ENCODE measurements at regions not wholly inside any gene's neighbourhood (a gene's known extent, or its start where the extent isn't known, plus 50 kb on each side); places are given as distances from the start of the nearest gene placed in this dataset.

DNA sequence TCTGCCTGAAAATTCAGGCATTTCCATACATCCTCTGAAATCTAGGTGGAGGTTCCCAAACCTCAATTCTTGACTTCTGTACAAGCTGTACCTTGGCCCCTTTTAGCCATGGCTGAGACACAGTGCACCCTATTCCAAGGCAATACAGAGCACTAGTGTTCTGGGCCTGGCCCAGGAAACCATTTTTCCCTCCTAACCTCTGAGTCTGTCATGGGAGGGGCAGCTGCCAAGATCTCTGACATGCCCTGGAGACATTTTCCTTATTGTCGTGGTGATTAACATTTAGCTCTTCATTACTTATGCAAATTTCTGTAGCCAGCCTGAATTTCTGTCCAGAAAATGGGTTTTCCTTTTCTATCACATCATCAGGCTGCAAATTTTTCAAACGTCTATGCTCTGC, 248.0 kb upstream of the RGS18 start:
- H3K36me3 ChIP-seq (ENCODE audit: control insufficient read depth, insufficient read depth, low read length, severe bottlenecking), result no peaks in the 10 kb centered on the region

GRCh38 chr1:191912517-191912916, 245.7 kb upstream of the RGS18 start:
- Histone ChIP-seq H3K4me1 (ENCODE audit: control insufficient read depth, insufficient read depth, low read length) (no peaks in the 10 kb centered on the region), H3K9ac (ENCODE audit: low read length) (no peak overlapping the region), H3K9me3 (ENCODE audit: control insufficient read depth, low read length) (no peaks in the 10 kb centered on the region), H3K4me3 (ENCODE audit: low read length) (no peak overlapping the region), H3K36me3 (ENCODE audit: control insufficient read depth, insufficient read depth, low read length, severe bottlenecking) (no peaks in the 10 kb centered on the region), H3K27me3 (replicated peaks; ENCODE audit: control insufficient read depth, insufficient read depth, low read length) (no peaks in the 10 kb centered on the region)
- no peak for DNase-seq (ENCODE audit: low read depth)

More for the DNA sequence above, 248.0 kb upstream of the RGS18 start:
- Histone ChIP-seq H3K9ac (ENCODE audit: low read length) (no peak overlapping the region), H3K4me3 (ENCODE audit: low read length) (no peak overlapping the region), H3K9me3 (ENCODE audit: control insufficient read depth, low read length) (no peaks in the 10 kb centered on the region), H3K4me1 (ENCODE audit: control insufficient read depth, insufficient read depth, low read length) (no peaks in the 10 kb centered on the region), H3K27me3 (replicated peaks; ENCODE audit: control insufficient read depth, insufficient read depth, low read length) (no peaks in the 10 kb centered on the region)
- no peak for DNase-seq (ENCODE audit: low read depth)

- no peaks in the 10 kb centered on the region for H3K9me3 ChIP-seq (ENCODE audit: control insufficient read depth, low read length)
- H3K4me3 ChIP-seq (ENCODE audit: low read length), result no peak overlapping the region
- H3K9ac ChIP-seq (ENCODE audit: low read length), result no peak overlapping the region
- DNase-seq (ENCODE audit: low read depth), result peak; percentile 43
- no peaks in the 10 kb centered on the region for H3K36me3 ChIP-seq (ENCODE audit: control insufficient read depth, insufficient read depth, low read length, severe bottlenecking)
- H3K4me1 ChIP-seq (ENCODE audit: control insufficient read depth, insufficient read depth, low read length), result no peaks in the 10 kb centered on the region
- no peaks in the 10 kb centered on the region for H3K27me3 ChIP-seq (replicated peaks; ENCODE audit: control insufficient read depth, insufficient read depth, low read length)
These were observed 244.8 kb upstream of the RGS18 start for GRCh38 chr1:191913260-191913977.

DNA sequence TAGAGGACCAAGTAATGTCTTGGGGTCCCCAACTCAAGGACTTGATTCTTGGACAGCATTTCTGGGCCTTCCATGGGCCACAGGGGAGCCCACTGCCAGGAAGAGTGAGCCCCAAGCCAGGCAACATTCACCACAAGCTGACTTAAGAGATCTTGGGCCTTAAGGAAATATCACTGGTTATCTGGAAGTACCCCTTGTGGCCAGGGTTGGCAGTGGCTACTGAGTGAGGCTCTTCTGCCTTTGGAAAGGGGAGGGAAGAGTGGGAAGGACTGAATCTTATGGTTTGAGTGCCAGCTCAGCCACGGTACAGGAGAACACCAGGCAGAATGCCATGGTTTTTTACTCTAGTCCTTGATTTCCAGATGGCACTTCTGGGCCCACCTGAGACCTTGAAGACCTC, 228.9 kb upstream of the RGS18 start:
- no peak overlapping the region for H3K9ac ChIP-seq (ENCODE audit: low read length)
- no peak for DNase-seq (ENCODE audit: low read depth)
- no peaks in the 10 kb centered on the region for H3K36me3 ChIP-seq (ENCODE audit: control insufficient read depth, insufficient read depth, low read length, severe bottlenecking)
- no peaks in the 10 kb centered on the region for H3K4me1 ChIP-seq (ENCODE audit: control insufficient read depth, insufficient read depth, low read length)
- H3K27me3 ChIP-seq (replicated peaks; ENCODE audit: control insufficient read depth, insufficient read depth, low read length), result no peaks in the 10 kb centered on the region
- no peak overlapping the region for H3K4me3 ChIP-seq (ENCODE audit: low read length)
- peaks cover 7% of the 10 kb centered on the region for H3K9me3 ChIP-seq (ENCODE audit: control insufficient read depth, low read length)

DNA sequence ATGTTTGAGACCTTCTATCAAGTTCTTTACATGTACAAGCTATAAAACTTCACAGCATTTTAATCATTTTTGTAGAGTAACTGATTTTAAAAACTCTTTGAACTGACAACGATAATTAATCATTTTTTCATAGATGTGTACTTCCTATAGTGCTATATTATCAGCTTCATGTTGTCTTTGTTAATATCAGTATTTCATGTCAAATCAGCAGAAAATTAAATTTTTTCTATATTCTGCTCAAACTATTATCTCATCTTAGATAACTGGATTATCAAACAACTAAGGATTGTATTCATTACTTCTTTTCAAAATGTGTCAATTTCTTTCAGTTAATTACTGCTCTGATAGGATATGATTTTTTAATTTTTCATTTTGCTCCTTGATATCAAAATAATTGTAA, 214.6 kb upstream of the RGS18 start:
- DNase-seq (ENCODE audit: low read depth), result no peak
- Histone ChIP-seq H3K9ac (ENCODE audit: low read length) (no peak overlapping the region), H3K27me3 (replicated peaks; ENCODE audit: control insufficient read depth, insufficient read depth, low read length) (no peaks in the 10 kb centered on the region), H3K36me3 (ENCODE audit: control insufficient read depth, insufficient read depth, low read length, severe bottlenecking) (no peaks in the 10 kb centered on the region), H3K4me3 (ENCODE audit: low read length) (no peak overlapping the region), H3K4me1 (ENCODE audit: control insufficient read depth, insufficient read depth, low read length) (no peaks in the 10 kb centered on the region), H3K9me3 (ENCODE audit: control insufficient read depth, low read length) (no peaks in the 10 kb centered on the region)

DNA sequence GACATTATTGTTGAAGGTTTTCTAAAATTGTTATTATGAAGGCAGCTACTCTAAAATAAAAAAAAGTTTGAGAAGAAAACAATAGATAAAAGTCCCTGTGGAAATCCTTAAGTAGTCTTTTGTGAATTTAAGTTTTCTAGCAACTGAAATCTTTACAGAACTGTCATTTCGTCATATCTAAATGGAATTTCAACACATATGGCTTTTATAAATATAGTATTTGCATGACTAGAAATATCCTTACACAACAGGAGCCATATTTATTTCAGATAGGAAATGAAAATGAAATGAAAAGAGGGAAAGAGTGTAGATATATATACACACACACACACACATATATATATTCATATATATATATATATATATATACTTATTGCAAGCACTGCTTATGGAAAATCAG, 204.7 kb upstream of the RGS18 start:
- Histone ChIP-seq H3K27me3 (replicated peaks; ENCODE audit: control insufficient read depth, insufficient read depth, low read length) (no peaks in the 10 kb centered on the region), H3K9ac (ENCODE audit: low read length) (no peak overlapping the region), H3K9me3 (ENCODE audit: control insufficient read depth, low read length) (no peaks in the 10 kb centered on the region), H3K4me1 (ENCODE audit: control insufficient read depth, insufficient read depth, low read length) (no peaks in the 10 kb centered on the region), H3K4me3 (ENCODE audit: low read length) (no peak overlapping the region), H3K36me3 (ENCODE audit: control insufficient read depth, insufficient read depth, low read length, severe bottlenecking) (no peaks in the 10 kb centered on the region)
- DNase-seq (ENCODE audit: low read depth), result peak; percentile 72

DNA sequence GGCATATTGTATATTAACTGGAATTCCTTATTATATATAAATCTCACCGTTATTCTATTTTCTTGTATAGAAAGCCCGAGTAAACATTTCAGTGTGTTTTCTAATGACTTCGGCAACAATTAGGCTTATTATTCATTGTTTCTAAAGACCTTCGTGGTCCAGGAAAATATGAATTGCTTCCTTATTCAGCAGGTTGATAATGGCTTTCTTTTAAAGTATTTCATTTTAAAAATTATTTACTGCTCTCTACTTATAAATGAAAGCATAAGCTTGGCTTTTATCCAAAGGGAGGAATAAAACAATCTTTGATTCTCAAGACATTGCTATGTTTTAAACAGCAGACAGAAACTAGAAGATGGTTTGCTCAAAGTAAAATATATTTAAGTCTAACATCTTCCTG, 198.4 kb upstream of the RGS18 start:
- H3K27me3 ChIP-seq (replicated peaks; ENCODE audit: control insufficient read depth, insufficient read depth, low read length), result no peaks in the 10 kb centered on the region
- no peak overlapping the region for H3K4me3 ChIP-seq (ENCODE audit: low read length)
- no peak for DNase-seq (ENCODE audit: low read depth)
- no peaks in the 10 kb centered on the region for H3K9me3 ChIP-seq (ENCODE audit: control insufficient read depth, low read length)
- H3K36me3 ChIP-seq (ENCODE audit: control insufficient read depth, insufficient read depth, low read length, severe bottlenecking), result no peaks in the 10 kb centered on the region
- H3K4me1 ChIP-seq (ENCODE audit: control insufficient read depth, insufficient read depth, low read length), result no peaks in the 10 kb centered on the region
- H3K9ac ChIP-seq (ENCODE audit: low read length), result no peak overlapping the region

DNA sequence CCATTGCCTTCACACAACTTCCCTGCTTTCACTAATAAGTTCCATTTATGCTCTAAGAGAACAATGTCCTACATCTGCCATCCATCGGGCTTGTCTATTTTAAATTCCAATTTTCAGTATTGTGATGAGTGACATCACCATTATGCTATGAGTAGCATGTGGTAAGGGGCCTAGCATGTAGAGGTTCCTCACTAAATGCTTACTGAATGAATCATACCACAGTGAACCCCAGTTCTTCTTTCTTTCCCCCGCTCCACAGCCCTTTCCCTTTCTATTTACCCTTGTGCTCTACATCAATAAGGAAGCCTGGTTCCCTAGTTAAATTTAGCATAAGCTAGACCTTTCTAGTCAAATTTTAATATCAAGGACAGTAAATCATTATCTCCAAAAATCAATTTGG, 195.0 kb upstream of the RGS18 start:
- Histone ChIP-seq H3K4me3 (ENCODE audit: low read length) (no peak overlapping the region), H3K27me3 (replicated peaks; ENCODE audit: control insufficient read depth, insufficient read depth, low read length) (no peaks in the 10 kb centered on the region), H3K36me3 (ENCODE audit: control insufficient read depth, insufficient read depth, low read length, severe bottlenecking) (no peaks in the 10 kb centered on the region), H3K9ac (ENCODE audit: low read length) (no peak overlapping the region), H3K9me3 (ENCODE audit: control insufficient read depth, low read length) (no peaks in the 10 kb centered on the region), H3K4me1 (ENCODE audit: control insufficient read depth, insufficient read depth, low read length) (no peaks in the 10 kb centered on the region)
- DNase-seq (ENCODE audit: low read depth), result peak; percentile 4

DNA sequence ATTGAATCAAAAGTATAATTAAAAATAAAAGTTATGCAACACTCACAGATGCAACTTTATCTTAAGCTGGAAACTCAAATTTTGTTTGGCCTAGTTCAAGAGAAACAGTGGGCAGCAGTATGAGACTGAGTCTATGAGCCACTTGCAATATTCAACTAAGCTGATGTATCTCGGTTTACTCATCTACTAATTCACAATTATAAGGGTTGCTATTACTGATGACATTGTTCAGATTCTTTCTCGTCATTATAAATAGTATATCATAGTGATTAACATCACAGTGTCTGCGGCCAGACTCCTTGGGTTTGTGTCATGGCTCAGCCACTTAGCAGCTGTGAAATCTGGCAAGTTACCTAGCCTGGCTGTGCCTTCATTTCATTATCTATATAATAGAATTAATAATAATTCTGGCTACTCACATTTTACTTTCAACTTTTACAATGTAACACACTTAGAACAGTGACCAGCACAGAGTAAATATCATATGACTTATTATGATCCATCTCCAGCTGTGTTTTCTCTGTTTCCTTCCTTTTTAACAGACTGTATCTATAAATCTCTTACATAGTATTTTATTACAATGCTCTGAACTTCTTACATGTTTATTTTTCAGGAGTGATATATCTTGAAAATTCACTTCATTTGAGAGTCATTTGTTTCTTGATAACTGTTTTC, 194.3 kb upstream of the RGS18 start:
- no peak for DNase-seq (ENCODE audit: low read depth)
- no peak overlapping the region for H3K9ac ChIP-seq (ENCODE audit: low read length)

GRCh38 chr1:191969290-191969689, 189.0 kb upstream of the RGS18 start:
- Histone ChIP-seq H3K4me3 (ENCODE audit: low read length) (no peak overlapping the region), H3K36me3 (ENCODE audit: control insufficient read depth, insufficient read depth, low read length, severe bottlenecking) (no peaks in the 10 kb centered on the region), H3K9ac (ENCODE audit: low read length) (no peak overlapping the region), H3K4me1 (ENCODE audit: control insufficient read depth, insufficient read depth, low read length) (no peaks in the 10 kb centered on the region), H3K27me3 (replicated peaks; ENCODE audit: control insufficient read depth, insufficient read depth, low read length) (no peaks in the 10 kb centered on the region), H3K9me3 (ENCODE audit: control insufficient read depth, low read length) (no peaks in the 10 kb centered on the region)
- DNase-seq (ENCODE audit: low read depth), result no peak

More for the DNA sequence above, 194.3 kb upstream of the RGS18 start:
- Histone ChIP-seq H3K27me3 (replicated peaks; ENCODE audit: control insufficient read depth, insufficient read depth, low read length) (no peaks in the 10 kb centered on the region), H3K4me1 (ENCODE audit: control insufficient read depth, insufficient read depth, low read length) (no peaks in the 10 kb centered on the region), H3K9me3 (ENCODE audit: control insufficient read depth, low read length) (no peaks in the 10 kb centered on the region), H3K36me3 (ENCODE audit: control insufficient read depth, insufficient read depth, low read length, severe bottlenecking) (no peaks in the 10 kb centered on the region), H3K4me3 (ENCODE audit: low read length) (no peak overlapping the region)

GRCh38 chr1:191970116-191970515, 188.1 kb upstream of the RGS18 start:
- H3K9me3 ChIP-seq (ENCODE audit: control insufficient read depth, low read length), result no peaks in the 10 kb centered on the region
- H3K4me1 ChIP-seq (ENCODE audit: control insufficient read depth, insufficient read depth, low read length), result no peaks in the 10 kb centered on the region
- no peak for DNase-seq (ENCODE audit: low read depth)
- no peak overlapping the region for H3K9ac ChIP-seq (ENCODE audit: low read length)
- H3K36me3 ChIP-seq (ENCODE audit: control insufficient read depth, insufficient read depth, low read length, severe bottlenecking), result no peaks in the 10 kb centered on the region
- no peak overlapping the region for H3K4me3 ChIP-seq (ENCODE audit: low read length)
- H3K27me3 ChIP-seq (replicated peaks; ENCODE audit: control insufficient read depth, insufficient read depth, low read length), result no peaks in the 10 kb centered on the region
